ENCODE measurements at regions not wholly inside any gene's neighbourhood (a gene's known extent, or its start where the extent isn't known, plus 50 kb on each side); places are given as distances from the start of the nearest gene placed in this dataset.
A peak's percentile ranks its signal among the peaks of the same experiment; 100 is the strongest.

DNA sequence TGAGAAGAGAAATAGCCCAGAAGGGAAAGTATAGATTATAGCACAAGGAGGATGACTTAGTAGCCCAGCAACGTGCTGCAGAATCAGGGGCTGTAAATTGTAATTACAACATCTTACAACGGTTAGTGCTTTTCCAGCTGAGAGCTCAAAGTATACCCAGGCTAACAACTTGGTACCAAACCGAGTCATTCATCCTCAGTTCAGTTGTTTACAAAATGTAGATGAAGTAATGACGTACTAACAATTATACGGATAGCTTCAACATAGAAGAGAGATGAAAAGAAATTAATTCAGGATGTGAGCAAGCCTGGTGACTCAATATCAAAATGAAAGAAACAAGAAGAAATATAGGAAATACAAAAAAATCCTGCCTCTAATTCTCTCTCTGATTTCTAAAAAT lies 99.2 kb downstream of the DYNAP start:
- Histone ChIP-seq H3F3A (ENCODE audit: low read depth) (peaks cover 7% of the 10 kb centered on the region), H3K4me1 (ENCODE audit: insufficient read depth, low read length, poor library complexity, severe bottlenecking) (peaks cover 34% of the 10 kb centered on the region), H2AFZ (ENCODE audit: low read length) (peak overlapping the region; percentile 26; the same call in 1 of the 2 replicates), H3K36me3 (ENCODE audit: insufficient read depth, low read length) (no peaks in the 10 kb centered on the region), H3K9me3 (ENCODE audit: insufficient read depth, low read depth, low read length) (peaks cover 8% of the 10 kb centered on the region; the same call in 1 of the 2 replicates), H3K9me2 (replicated peaks; ENCODE audit: low read depth, low read length) (no peaks in the 10 kb centered on the region), H3K4me3 (ENCODE audit: low read length, poor library complexity, severe bottlenecking) (no peak overlapping the region), H4K20me1 (ENCODE audit: insufficient read depth, low read length, poor library complexity, severe bottlenecking) (no peaks in the 10 kb centered on the region), H3K27me3 (ENCODE audit: insufficient read depth, low read length, poor library complexity, severe bottlenecking) (no peaks in the 10 kb centered on the region), H3K9ac (ENCODE audit: low read depth, low read length, poor library complexity, severe bottlenecking) (no peak overlapping the region), H3K4me2 (ENCODE audit: low read depth, low read length, poor library complexity, severe bottlenecking) (peak overlapping the region; percentile 29), H3K79me2 (ENCODE audit: insufficient read depth, low read length) (no peaks in the 10 kb centered on the region)
- TF ChIP-seq EZH2phosphoT487 (IDR thresholded peaks at IDR 0.05; ENCODE audit: borderline replicate concordance): no peak
- TF ChIP-seq, protein P1, sequence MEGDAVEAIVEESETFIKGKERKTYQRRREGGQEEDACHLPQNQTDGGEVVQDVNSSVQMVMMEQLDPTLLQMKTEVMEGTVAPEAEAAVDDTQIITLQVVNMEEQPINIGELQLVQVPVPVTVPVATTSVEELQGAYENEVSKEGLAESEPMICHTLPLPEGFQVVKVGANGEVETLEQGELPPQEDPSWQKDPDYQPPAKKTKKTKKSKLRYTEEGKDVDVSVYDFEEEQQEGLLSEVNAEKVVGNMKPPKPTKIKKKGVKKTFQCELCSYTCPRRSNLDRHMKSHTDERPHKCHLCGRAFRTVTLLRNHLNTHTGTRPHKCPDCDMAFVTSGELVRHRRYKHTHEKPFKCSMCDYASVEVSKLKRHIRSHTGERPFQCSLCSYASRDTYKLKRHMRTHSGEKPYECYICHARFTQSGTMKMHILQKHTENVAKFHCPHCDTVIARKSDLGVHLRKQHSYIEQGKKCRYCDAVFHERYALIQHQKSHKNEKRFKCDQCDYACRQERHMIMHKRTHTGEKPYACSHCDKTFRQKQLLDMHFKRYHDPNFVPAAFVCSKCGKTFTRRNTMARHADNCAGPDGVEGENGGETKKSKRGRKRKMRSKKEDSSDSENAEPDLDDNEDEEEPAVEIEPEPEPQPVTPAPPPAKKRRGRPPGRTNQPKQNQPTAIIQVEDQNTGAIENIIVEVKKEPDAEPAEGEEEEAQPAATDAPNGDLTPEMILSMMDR (conservative IDR thresholded peaks at IDR 0.05; ENCODE audit: low read length): no peak

DNA sequence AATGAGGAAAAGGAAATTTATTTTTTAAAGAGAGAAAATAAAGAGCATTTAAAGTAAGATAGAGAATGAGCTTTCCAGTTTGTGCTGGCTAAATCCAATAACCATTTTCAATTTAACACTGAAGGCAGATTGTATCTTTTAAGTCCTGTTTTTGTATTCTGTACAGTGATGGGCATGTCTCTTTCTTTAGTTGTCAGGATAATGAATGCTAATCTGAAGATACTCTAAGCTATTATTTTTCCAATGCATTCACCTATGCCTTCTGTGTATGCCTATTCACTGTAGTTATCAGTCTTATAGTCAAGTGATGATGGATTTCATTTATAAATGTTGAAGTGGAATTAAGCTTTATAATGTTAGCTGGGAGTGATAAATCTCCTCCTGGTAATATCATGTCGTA lies 101.4 kb downstream of the DYNAP start:
- Histone ChIP-seq H2AFZ (ENCODE audit: low read length) (no peak overlapping the region), H3K27me3 (ENCODE audit: insufficient read depth, low read length, poor library complexity, severe bottlenecking) (no peaks in the 10 kb centered on the region), H4K20me1 (ENCODE audit: insufficient read depth, low read length, poor library complexity, severe bottlenecking) (no peaks in the 10 kb centered on the region), H3K36me3 (ENCODE audit: insufficient read depth, low read length) (no peaks in the 10 kb centered on the region), H3K9me2 (replicated peaks; ENCODE audit: low read depth, low read length) (no peaks in the 10 kb centered on the region), H3K4me1 (ENCODE audit: insufficient read depth, low read length, poor library complexity, severe bottlenecking) (peaks cover 34% of the 10 kb centered on the region), H3K4me2 (ENCODE audit: low read depth, low read length, poor library complexity, severe bottlenecking) (peak overlapping the region; percentile 62), H3K4me3 (ENCODE audit: low read length, poor library complexity, severe bottlenecking) (no peak overlapping the region), H3K9me3 (ENCODE audit: insufficient read depth, low read depth, low read length) (peaks cover 8% of the 10 kb centered on the region; the same call in 1 of the 2 replicates), H3K79me2 (ENCODE audit: insufficient read depth, low read length) (no peaks in the 10 kb centered on the region), H3K9ac (ENCODE audit: low read depth, low read length, poor library complexity, severe bottlenecking) (no peak overlapping the region), H3F3A (ENCODE audit: low read depth) (peaks cover 7% of the 10 kb centered on the region)
- TF ChIP-seq, protein P1 (conservative IDR thresholded peaks at IDR 0.05; ENCODE audit: low read length): no peak
- TF ChIP-seq EZH2phosphoT487 (IDR thresholded peaks at IDR 0.05; ENCODE audit: borderline replicate concordance): no peak

DNA sequence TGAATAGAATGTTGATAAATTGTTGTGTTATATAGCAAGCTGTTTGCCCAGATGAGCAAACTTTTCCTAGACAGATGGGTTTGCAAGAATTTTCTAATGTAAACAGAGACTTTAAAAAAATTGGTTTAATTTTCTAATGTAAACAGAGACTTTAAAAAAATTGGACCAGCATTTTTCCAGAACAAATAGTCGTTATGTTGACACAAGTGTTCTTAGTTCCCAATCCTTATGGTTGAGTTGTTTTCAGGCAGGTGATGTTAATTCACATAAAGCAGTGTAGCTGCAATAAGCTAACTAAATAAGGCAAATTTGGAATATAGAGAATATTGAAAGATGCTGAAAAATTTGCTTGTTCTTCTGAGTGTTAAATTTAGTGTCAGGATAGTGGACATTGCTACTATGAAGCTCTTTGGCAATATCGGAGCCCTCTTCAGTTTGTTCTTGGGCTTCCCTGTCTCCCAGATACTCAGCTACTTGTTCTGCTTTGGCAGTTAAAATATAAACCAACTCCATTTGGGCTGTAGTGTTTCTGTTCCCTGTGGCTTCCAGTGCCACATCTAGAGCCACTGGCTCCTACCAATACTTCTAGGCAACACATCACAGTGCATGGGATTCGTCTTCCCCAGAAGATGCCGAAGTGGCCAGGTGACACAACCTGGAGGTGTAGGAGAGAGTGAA lies 105.7 kb downstream of the DYNAP start:
- H3K9me3 ChIP-seq (ENCODE audit: insufficient read depth, low read depth, low read length): peaks cover 8% of the 10 kb centered on the region; the same call in 1 of the 2 replicates
- TF ChIP-seq EZH2phosphoT487 (IDR thresholded peaks at IDR 0.05; ENCODE audit: borderline replicate concordance): no peak
- TF ChIP-seq, protein P1 (conservative IDR thresholded peaks at IDR 0.05; ENCODE audit: low read length): no peak
- no peaks in the 10 kb centered on the region for H3K27me3 ChIP-seq (ENCODE audit: insufficient read depth, low read length, poor library complexity, severe bottlenecking)

More for the DNA sequence above, 105.7 kb downstream of the DYNAP start:
- H3K4me1 ChIP-seq (ENCODE audit: insufficient read depth, low read length, poor library complexity, severe bottlenecking): peaks cover 23% of the 10 kb centered on the region
- no peak overlapping the region for H3K9ac ChIP-seq (ENCODE audit: low read depth, low read length, poor library complexity, severe bottlenecking)
- H2AFZ ChIP-seq (ENCODE audit: low read length): no peak overlapping the region
- H3K9me2 ChIP-seq (replicated peaks; ENCODE audit: low read depth, low read length): no peaks in the 10 kb centered on the region
- no peaks in the 10 kb centered on the region for H4K20me1 ChIP-seq (ENCODE audit: insufficient read depth, low read length, poor library complexity, severe bottlenecking)
- no peaks in the 10 kb centered on the region for H3K79me2 ChIP-seq (ENCODE audit: insufficient read depth, low read length)
- H3K4me3 ChIP-seq (ENCODE audit: low read length, poor library complexity, severe bottlenecking): no peak overlapping the region
- H3F3A ChIP-seq (ENCODE audit: low read depth): peaks cover 7% of the 10 kb centered on the region
- H3K36me3 ChIP-seq (ENCODE audit: insufficient read depth, low read length): no peaks in the 10 kb centered on the region
- no peak overlapping the region for H3K4me2 ChIP-seq (ENCODE audit: low read depth, low read length, poor library complexity, severe bottlenecking)
